Testis (tissue), 2 donors: ENCODE measurements at regions not wholly inside any gene's neighbourhood (a gene's known extent, or its start where the extent isn't known, plus 50 kb on each side); places are given as distances from the start of the nearest gene placed in this dataset.

Experiments
- POLR2A ChIP-seq: fragments of 450-650 bp; IDR thresholded peaks from one replicate; pipeline ENCODE4 v1.6.1; 2017; ENCODE audit warnings: antibody characterized with exemption, mild to moderate bottlenecking, moderate library complexity
- TF ChIP-seq, protein P1 (sequence below), 3 experiments: fragments of 450-650 bp in 2 of 3; fragments of 200-600 bp in 1 of 3; sonication (generic) in 1 of 3; IDR thresholded peaks; one replicate each; pipeline ENCODE4 v1.5.1; 2016 to 2019; ENCODE audit warnings: antibody characterized with exemption in 3 of 3, mild to moderate bottlenecking in 2 of 3, moderate library complexity in 1 of 3

- TF ChIP-seq, protein P1, sequence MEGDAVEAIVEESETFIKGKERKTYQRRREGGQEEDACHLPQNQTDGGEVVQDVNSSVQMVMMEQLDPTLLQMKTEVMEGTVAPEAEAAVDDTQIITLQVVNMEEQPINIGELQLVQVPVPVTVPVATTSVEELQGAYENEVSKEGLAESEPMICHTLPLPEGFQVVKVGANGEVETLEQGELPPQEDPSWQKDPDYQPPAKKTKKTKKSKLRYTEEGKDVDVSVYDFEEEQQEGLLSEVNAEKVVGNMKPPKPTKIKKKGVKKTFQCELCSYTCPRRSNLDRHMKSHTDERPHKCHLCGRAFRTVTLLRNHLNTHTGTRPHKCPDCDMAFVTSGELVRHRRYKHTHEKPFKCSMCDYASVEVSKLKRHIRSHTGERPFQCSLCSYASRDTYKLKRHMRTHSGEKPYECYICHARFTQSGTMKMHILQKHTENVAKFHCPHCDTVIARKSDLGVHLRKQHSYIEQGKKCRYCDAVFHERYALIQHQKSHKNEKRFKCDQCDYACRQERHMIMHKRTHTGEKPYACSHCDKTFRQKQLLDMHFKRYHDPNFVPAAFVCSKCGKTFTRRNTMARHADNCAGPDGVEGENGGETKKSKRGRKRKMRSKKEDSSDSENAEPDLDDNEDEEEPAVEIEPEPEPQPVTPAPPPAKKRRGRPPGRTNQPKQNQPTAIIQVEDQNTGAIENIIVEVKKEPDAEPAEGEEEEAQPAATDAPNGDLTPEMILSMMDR (IDR thresholded peaks at IDR 0.05), result no peak
- no peak for TF ChIP-seq POLR2A
Measured at GRCh38 chr14:82811246-82811645, 1277.6 kb upstream of the SEL1L start.
